ENCODE measurements at regions not wholly inside any gene's neighbourhood (a gene's known extent, or its start where the extent isn't known, plus 50 kb on each side); places are given as distances from the start of the nearest gene placed in this dataset.

DNA sequence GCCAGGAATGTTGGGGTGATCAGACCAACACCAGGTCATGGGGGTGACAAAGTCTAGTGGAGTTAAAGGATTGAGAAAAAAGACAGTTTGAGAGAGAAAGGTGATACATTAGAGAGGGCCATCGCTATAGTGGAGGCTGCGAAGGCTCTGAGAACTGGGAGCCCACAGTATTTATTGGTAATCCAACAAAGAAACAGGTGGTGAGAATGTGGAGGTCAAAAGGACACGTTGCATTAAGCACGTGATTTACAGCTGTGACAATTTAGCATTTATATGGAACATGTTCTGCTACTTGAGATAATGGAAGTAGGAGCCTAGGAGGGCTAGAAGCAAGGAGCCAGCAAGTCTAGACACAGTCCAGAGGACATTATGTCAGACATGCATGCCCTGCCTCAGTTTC, 2086.5 kb upstream of the C9orf72 start:
- POLR2A ChIA-PET: no interaction called here
- DNase-seq (ENCODE audit: extremely low spot score): no peak
- CTCF ChIA-PET: no interaction called here
- TF ChIP-seq, protein P1, sequence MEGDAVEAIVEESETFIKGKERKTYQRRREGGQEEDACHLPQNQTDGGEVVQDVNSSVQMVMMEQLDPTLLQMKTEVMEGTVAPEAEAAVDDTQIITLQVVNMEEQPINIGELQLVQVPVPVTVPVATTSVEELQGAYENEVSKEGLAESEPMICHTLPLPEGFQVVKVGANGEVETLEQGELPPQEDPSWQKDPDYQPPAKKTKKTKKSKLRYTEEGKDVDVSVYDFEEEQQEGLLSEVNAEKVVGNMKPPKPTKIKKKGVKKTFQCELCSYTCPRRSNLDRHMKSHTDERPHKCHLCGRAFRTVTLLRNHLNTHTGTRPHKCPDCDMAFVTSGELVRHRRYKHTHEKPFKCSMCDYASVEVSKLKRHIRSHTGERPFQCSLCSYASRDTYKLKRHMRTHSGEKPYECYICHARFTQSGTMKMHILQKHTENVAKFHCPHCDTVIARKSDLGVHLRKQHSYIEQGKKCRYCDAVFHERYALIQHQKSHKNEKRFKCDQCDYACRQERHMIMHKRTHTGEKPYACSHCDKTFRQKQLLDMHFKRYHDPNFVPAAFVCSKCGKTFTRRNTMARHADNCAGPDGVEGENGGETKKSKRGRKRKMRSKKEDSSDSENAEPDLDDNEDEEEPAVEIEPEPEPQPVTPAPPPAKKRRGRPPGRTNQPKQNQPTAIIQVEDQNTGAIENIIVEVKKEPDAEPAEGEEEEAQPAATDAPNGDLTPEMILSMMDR (IDR thresholded peaks at IDR 0.05; ENCODE audit: control extremely low read depth, extremely low read depth, low read depth, missing control alignments): no peak

- DNase-seq (ENCODE audit: extremely low spot score): no peak
- POLR2A ChIA-PET: no interaction called here
- CTCF ChIA-PET: no interaction called here
- TF ChIP-seq, protein P1 (IDR thresholded peaks at IDR 0.05; ENCODE audit: control extremely low read depth, extremely low read depth, low read depth, missing control alignments): no peak
Observed at GRCh38 chr9:29668732-29669131, 2095.5 kb upstream of the C9orf72 start.

DNA sequence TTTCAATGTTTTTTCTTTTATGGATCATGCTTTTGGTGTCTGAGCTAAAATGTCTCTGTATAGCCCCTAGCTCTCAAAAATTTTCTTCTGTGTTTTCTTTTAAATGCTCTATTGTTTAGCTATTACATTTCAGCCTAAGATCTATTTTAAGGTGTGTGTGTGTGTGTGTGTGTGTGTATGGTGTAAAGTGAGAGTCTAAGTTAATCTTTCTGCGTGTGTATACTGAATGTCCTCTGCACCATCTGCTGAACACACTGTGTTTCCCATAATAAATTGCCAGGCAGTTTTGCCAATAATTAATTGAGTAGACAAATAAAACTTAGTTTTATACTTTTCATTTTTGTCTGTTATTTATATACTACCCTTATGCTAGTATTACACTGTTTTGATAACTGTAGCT, 2096.3 kb upstream of the C9orf72 start:
- DNase-seq (ENCODE audit: extremely low spot score): no peak
- ChIA-PET POLR2A (no interaction called here), CTCF (no interaction called here)
- TF ChIP-seq, protein P1 (IDR thresholded peaks at IDR 0.05; ENCODE audit: control extremely low read depth, extremely low read depth, low read depth, missing control alignments): no peak

DNA sequence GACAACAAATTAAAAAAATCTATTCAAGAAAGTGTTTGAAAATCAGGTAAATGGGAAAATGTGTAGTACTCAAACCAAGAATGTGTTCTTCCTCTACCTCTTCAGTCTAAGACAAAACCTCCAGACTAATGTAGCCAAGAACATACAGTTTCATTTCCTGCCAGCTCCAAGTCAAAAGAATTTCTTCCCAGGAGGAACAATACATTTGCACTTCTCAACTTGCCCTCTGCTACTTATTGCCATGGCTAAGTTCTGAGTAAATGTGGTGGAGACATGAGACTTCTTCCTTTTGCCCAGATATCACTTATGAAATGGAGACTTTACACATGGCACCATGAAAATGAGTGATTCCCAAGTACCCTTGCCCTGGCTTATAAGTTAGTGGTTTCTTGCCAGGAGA, 2112.2 kb upstream of the C9orf72 start:
- TF ChIP-seq, protein P1 (IDR thresholded peaks at IDR 0.05; ENCODE audit: control extremely low read depth, extremely low read depth, low read depth, missing control alignments): no peak
- POLR2A ChIA-PET: no interaction called here
- DNase-seq (ENCODE audit: extremely low spot score): no peak
- CTCF ChIA-PET: no interaction called here

DNA sequence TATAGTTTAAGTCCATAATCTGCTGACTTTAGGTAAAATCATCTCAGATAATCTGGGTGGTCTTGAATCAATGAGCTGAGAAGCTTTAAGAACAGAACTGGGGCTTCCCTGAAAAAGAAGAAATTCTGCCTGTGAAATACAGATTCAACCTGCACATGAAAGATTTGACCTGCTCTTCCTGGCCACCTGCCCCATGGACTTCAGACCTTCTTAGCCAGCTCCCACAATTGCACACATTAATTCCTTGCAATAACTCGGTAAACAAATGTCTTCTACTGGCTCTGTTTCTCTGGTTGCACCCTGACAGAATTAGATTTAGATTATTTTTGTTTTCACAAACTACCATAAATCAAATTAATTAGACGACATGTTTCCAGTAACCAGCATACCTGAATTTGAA, 2117.9 kb upstream of the C9orf72 start:
- TF ChIP-seq, protein P1 (IDR thresholded peaks at IDR 0.05; ENCODE audit: control extremely low read depth, extremely low read depth, low read depth, missing control alignments): no peak
- ChIA-PET CTCF (interaction anchor here (0.8 to 0.9 kb wide), 2 partner anchors 12 to 915 kb away, joined by 3 read pairs; no protein-coding TSS in a partner anchor), POLR2A (no interaction called here)
- no peak for DNase-seq (ENCODE audit: extremely low spot score)

- ChIA-PET POLR2A (no interaction called here), CTCF (interaction anchor here (0.8 to 1.0 kb wide), 2 partner anchors 12 to 915 kb away, joined by 3 read pairs; no protein-coding TSS in a partner anchor)
- DNase-seq (ENCODE audit: extremely low spot score): peak; percentile 4
- TF ChIP-seq, protein P1 (IDR thresholded peaks at IDR 0.05; ENCODE audit: control extremely low read depth, extremely low read depth, low read depth, missing control alignments): peak; percentile 21
Observed at GRCh38 chr9:29691758-29692407, 2118.6 kb upstream of the C9orf72 start.

Measured in GM10248 (cell line).